Hepatocyte (in vitro differentiated cells): ENCODE measurements at regions not wholly inside any gene's neighbourhood (a gene's known extent, or its start where the extent isn't known, plus 50 kb on each side); places are given as distances from the start of the nearest gene placed in this dataset.

ENCODE experiments used
- DNase-seq: peaks from one replicate; pipeline ENCODE4 v3.0.0-alpha.2; 2016; ENCODE audit warnings: low spot score
- H2AFZ ChIP-seq: fragments of 200-600 bp; sonication (generic); 2 replicates; pipeline ENCODE4 v1.6.0; 2016; ENCODE audit warnings: antibody characterized with exemption, mild to moderate bottlenecking
- H3K27ac ChIP-seq: fragments of 200-600 bp; sonication (generic); 2 replicates; pipeline ENCODE4 v1.5.1; 2016; ENCODE audit warnings: mild to moderate bottlenecking
- H3K27me3 ChIP-seq: fragments of 200-600 bp; sonication (generic); 2 replicates; pipeline ENCODE4 v1.6.1; 2016
- H3K36me3 ChIP-seq: fragments of 200-600 bp; sonication (generic); replicated peaks from 2 replicates; pipeline ENCODE4 v1.5.1; 2016; ENCODE audit warnings: low read depth; ENCODE audit not compliant: insufficient read depth
- H3K4me1 ChIP-seq: fragments of 200-600 bp; sonication (generic); 2 replicates; pipeline ENCODE4 v1.5.1; 2016; ENCODE audit warnings: mild to moderate bottlenecking, moderate library complexity; ENCODE audit not compliant: insufficient read depth
- H3K4me2 ChIP-seq: fragments of 200-600 bp; sonication (generic); 2 replicates; pipeline ENCODE4 v1.6.0; 2016
- H3K4me3 ChIP-seq: fragments of 200-600 bp; sonication (generic); 2 replicates; pipeline ENCODE4 v1.5.1; 2016; ENCODE audit warnings: mild to moderate bottlenecking
- H3K79me2 ChIP-seq: fragments of 200-600 bp; sonication (generic); 2 replicates; pipeline ENCODE4 v1.6.0; 2017; ENCODE audit warnings: mild to moderate bottlenecking
- H3K9me2 ChIP-seq: fragments of 200-600 bp; sonication (generic); replicated peaks from 2 replicates; pipeline ENCODE4 v1.6.0; 2017; ENCODE audit warnings: mild to moderate bottlenecking; ENCODE audit not compliant: insufficient read depth
- H3K9me3 ChIP-seq: fragments of 200-600 bp; sonication (generic); 2 replicates; pipeline ENCODE4 v1.5.1; 2016; ENCODE audit warnings: low read depth, mild to moderate bottlenecking
- H4K20me1 ChIP-seq: fragments of 200-600 bp; sonication (generic); 2 replicates; pipeline ENCODE4 v1.6.0; 2016; ENCODE audit warnings: mild to moderate bottlenecking; ENCODE audit not compliant: insufficient read depth, poor library complexity, severe bottlenecking
- CTCF ChIP-seq: fragments of 200-600 bp; sonication (generic); IDR thresholded peaks from 2 replicates; pipeline ENCODE4 v1.5.1; 2016; ENCODE audit warnings: antibody characterized with exemption, mild to moderate bottlenecking; ENCODE audit not compliant: poor library complexity
- EZH2 ChIP-seq: fragments of 200-600 bp; sonication (generic); IDR thresholded peaks from 2 replicates; pipeline ENCODE4 v1.6.1; 2016; ENCODE audit warnings: antibody characterized with exemption, mild to moderate bottlenecking, borderline replicate concordance
- EZH2phosphoT487 ChIP-seq: fragments of 200-600 bp; sonication (generic); IDR thresholded peaks from one replicate; pipeline ENCODE4 v1.6.1; 2018; ENCODE audit warnings: antibody characterized with exemption, mild to moderate bottlenecking, low read depth, moderate library complexity; ENCODE audit not compliant: unreplicated experiment, severe bottlenecking
- WGBS: methylation state at CpG from one replicate; pipeline ENCODE4 v1.1.6; 2016; ENCODE audit warnings: low lambda C conversion rate; ENCODE audit errors: missing lambda C conversion rate; 5-methylcytosine and 5-hydroxymethylcytosine counted together

DNA sequence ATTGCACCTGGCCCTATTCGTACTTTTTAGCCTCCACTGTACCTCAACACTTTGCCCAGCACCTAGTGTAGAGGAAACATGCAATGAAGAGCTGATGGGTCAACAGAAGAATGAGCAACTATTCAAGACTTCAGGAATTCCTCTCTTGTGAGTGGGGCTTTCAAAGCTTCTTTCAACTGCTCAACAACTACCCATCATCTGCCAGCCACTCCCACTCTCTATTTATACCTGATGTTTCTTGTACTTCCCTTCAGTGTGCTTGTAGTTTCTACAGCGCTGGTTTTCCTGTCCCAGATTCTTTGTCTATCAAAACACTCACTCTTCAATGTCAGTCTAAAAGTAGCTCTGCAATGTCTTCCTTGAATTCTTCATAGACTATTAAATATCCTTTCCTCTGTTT lies 168.3 kb upstream of the LPP start:
- H3K4me3 ChIP-seq: no peak overlapping the region
- 91% methylated on average over 2 of the region's 2 CpGs for WGBS
- H3K27ac ChIP-seq: no peak overlapping the region
- TF ChIP-seq EZH2phosphoT487 (no peak), EZH2 (no peak), CTCF (no peak)
- no peaks in the 10 kb centered on the region for H3K9me2 ChIP-seq
- no peaks in the 10 kb centered on the region for H3K79me2 ChIP-seq
- no peak overlapping the region for H3K4me2 ChIP-seq
- no peak for DNase-seq
- no peaks in the 10 kb centered on the region for H3K36me3 ChIP-seq
- no peaks in the 10 kb centered on the region for H3K9me3 ChIP-seq
- H2AFZ ChIP-seq: no peak overlapping the region
- no peaks in the 10 kb centered on the region for H3K27me3 ChIP-seq
- no peaks in the 10 kb centered on the region for H3K4me1 ChIP-seq
- no peaks in the 10 kb centered on the region for H4K20me1 ChIP-seq

GRCh38 chr3:187986514-187986934 lies 167.4 kb upstream of the LPP start:
- no peak for TF ChIP-seq EZH2
- TF ChIP-seq CTCF: no peak
- TF ChIP-seq EZH2phosphoT487: no peak
- Histone ChIP-seq H4K20me1 (no peaks in the 10 kb centered on the region), H2AFZ (no peak overlapping the region), H3K4me3 (no peak overlapping the region), H3K4me2 (no peak overlapping the region), H3K4me1 (no peaks in the 10 kb centered on the region), H3K27ac (no peak overlapping the region), H3K79me2 (no peaks in the 10 kb centered on the region), H3K36me3 (no peaks in the 10 kb centered on the region), H3K9me3 (no peaks in the 10 kb centered on the region), H3K9me2 (no peaks in the 10 kb centered on the region), H3K27me3 (no peaks in the 10 kb centered on the region)
- DNase-seq: no peak
- WGBS: 64% methylated on average over 5 of the region's 5 CpGs

DNA sequence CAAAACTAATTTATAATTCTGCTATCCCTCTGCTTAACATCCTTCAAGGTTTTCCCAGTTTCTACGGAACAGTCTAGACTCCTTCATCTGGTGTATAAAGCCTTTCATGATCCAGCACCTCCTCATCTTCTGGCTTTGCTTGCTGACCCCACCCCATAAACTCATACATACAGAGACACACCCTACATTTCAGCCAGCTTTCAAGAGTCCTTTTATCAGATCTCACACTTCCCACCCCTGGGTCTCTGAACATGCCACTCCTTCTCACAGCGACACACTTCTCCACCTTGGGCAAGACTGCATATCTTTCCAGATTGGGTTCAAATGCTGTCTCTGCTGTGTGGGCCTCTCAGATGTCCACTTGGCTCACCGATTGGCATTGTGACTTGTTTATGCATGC lies 166.8 kb upstream of the LPP start:
- Histone ChIP-seq H3K27ac (no peak overlapping the region), H3K4me3 (no peak overlapping the region), H3K27me3 (no peaks in the 10 kb centered on the region), H3K9me2 (no peaks in the 10 kb centered on the region), H3K36me3 (no peaks in the 10 kb centered on the region), H4K20me1 (no peaks in the 10 kb centered on the region), H3K4me2 (no peak overlapping the region), H2AFZ (no peak overlapping the region), H3K9me3 (no peaks in the 10 kb centered on the region), H3K4me1 (no peaks in the 10 kb centered on the region), H3K79me2 (no peaks in the 10 kb centered on the region)
- WGBS: 84% methylated on average over 3 of the region's 3 CpGs
- no peak for DNase-seq
- no peak for TF ChIP-seq EZH2phosphoT487
- TF ChIP-seq CTCF: no peak
- TF ChIP-seq EZH2: no peak

DNA sequence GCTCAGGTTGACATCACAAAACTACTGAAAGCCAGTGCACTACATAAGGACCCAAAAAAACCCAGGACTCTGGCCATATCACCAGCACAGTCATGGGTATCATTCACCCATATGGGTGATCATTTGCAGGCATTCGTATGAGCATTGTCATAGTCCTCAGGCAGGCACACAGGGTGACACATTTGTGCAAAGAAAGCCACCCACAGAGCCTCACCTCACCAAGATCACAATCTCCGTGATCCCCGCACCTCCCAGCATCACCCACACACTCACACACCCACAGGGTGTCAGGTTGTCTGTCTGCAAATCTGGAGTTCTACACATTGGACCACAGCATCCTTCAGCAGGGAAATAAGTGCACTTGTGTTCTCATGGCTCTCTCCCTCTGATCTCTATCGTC lies 166.0 kb upstream of the LPP start:
- H2AFZ ChIP-seq: no peak overlapping the region

More for the DNA sequence above, 166.0 kb upstream of the LPP start:
- H3K36me3 ChIP-seq: no peaks in the 10 kb centered on the region
- no peaks in the 10 kb centered on the region for H3K79me2 ChIP-seq
- no peaks in the 10 kb centered on the region for H3K27me3 ChIP-seq
- no peak overlapping the region for H3K27ac ChIP-seq
- no peaks in the 10 kb centered on the region for H4K20me1 ChIP-seq
- H3K4me1 ChIP-seq: no peaks in the 10 kb centered on the region
- no peaks in the 10 kb centered on the region for H3K9me2 ChIP-seq
- no peaks in the 10 kb centered on the region for H3K9me3 ChIP-seq
- no peak overlapping the region for H3K4me3 ChIP-seq
- no peak for DNase-seq
- TF ChIP-seq EZH2phosphoT487 (no peak), EZH2 (no peak), CTCF (no peak)
- no peak overlapping the region for H3K4me2 ChIP-seq
- 93% methylated on average over 4 of the region's 4 CpGs for WGBS
